MM.1S (cell line): ENCODE measurements at regions not wholly inside any gene's neighbourhood (a gene's known extent, or its start where the extent isn't known, plus 50 kb on each side); places are given as distances from the start of the nearest gene placed in this dataset.

ENCODE experiments used
- EZH2 ChIP-seq: fragments of 300-600 bp; sonication (generic); optimal IDR thresholded peaks from 2 replicates; pipeline ENCODE3; 2017; ENCODE audit warnings: low read depth, mild to moderate bottlenecking, antibody characterized with exemption, low read length, mixed read lengths
- EZH2phosphoT487 ChIP-seq: fragments of 300-600 bp; sonication (generic); IDR thresholded peaks from 2 replicates; pipeline ENCODE4 v1.6.1; 2018; ENCODE audit warnings: antibody characterized with exemption, low read length
- TF ChIP-seq, protein P1 (sequence below): fragments of 300-600 bp; sonication (generic); IDR thresholded peaks from 2 replicates; pipeline ENCODE4 v1.5.1; 2016; ENCODE audit warnings: antibody characterized with exemption, low read length, mixed read lengths

DNA sequence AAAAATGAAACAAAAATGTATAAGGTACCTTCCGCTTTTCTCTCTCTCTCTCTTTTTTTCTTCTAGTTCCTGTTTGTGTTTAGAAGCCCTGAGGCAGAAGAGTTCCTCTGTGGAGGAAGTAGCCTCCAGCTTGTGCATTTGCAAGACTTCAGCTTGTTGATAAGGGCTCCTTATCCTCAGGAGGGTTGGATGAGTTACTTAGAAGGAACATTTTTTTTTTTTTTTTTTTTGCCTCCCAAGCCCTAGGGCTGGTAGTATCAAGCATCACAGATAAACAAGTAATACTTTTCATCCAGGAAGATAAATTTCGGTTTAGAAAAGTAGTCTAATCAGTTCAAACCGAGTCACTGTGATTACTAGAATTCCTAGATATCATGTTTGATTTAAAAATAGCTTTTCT is 91.0 kb upstream of the CBLB start:
- TF ChIP-seq EZH2 = no peak
- TF ChIP-seq EZH2phosphoT487 = no peak
- TF ChIP-seq, protein P1, sequence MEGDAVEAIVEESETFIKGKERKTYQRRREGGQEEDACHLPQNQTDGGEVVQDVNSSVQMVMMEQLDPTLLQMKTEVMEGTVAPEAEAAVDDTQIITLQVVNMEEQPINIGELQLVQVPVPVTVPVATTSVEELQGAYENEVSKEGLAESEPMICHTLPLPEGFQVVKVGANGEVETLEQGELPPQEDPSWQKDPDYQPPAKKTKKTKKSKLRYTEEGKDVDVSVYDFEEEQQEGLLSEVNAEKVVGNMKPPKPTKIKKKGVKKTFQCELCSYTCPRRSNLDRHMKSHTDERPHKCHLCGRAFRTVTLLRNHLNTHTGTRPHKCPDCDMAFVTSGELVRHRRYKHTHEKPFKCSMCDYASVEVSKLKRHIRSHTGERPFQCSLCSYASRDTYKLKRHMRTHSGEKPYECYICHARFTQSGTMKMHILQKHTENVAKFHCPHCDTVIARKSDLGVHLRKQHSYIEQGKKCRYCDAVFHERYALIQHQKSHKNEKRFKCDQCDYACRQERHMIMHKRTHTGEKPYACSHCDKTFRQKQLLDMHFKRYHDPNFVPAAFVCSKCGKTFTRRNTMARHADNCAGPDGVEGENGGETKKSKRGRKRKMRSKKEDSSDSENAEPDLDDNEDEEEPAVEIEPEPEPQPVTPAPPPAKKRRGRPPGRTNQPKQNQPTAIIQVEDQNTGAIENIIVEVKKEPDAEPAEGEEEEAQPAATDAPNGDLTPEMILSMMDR = no peak
